Progenitor cell of endocrine pancreas (in vitro differentiated cells): ENCODE measurements at regions not wholly inside any gene's neighbourhood (a gene's known extent, or its start where the extent isn't known, plus 50 kb on each side); places are given as distances from the start of the nearest gene placed in this dataset.
A peak's percentile ranks its signal among the peaks of the same experiment; 100 is the strongest.

ENCODE experiments used
- DNase-seq: peaks from one replicate; pipeline ENCODE4 v3.0.0; 2021; ENCODE audit warnings: low spot score; ENCODE audit not compliant: unreplicated experiment
- H3K27ac Mint-ChIP-seq: 2 replicates; pipeline ENCODE4 v1.8.0; 2021; ENCODE audit warnings: mild to moderate bottlenecking, moderate library complexity, mixed read lengths
- H3K27me3 Mint-ChIP-seq: 2 replicates; pipeline ENCODE4 v1.8.0; 2021; ENCODE audit warnings: mixed read lengths
- H3K36me3 Mint-ChIP-seq: 2 replicates; pipeline ENCODE4 v1.8.0; 2022; ENCODE audit warnings: mixed read lengths; ENCODE audit not compliant: insufficient read depth
- H3K4me1 Mint-ChIP-seq: 2 replicates; pipeline ENCODE4 v1.8.0; 2021; ENCODE audit warnings: low read depth, mixed read lengths
- H3K4me3 Mint-ChIP-seq: 2 replicates; pipeline ENCODE4 v1.8.0; 2021; ENCODE audit warnings: low read depth, mild to moderate bottlenecking, moderate library complexity, mixed read lengths
- H3K9me3 Mint-ChIP-seq: 2 replicates; pipeline ENCODE4 v1.8.0; 2021; ENCODE audit warnings: low read depth, mixed read lengths
- TF ChIP-seq, protein P1 (sequence below): fragments of 200-600 bp; sonication (generic); IDR thresholded peaks from one replicate; pipeline ENCODE4 v1.5.0; 2021; ENCODE audit warnings: antibody characterized with exemption, mild to moderate bottlenecking; ENCODE audit not compliant: unreplicated experiment

DNA sequence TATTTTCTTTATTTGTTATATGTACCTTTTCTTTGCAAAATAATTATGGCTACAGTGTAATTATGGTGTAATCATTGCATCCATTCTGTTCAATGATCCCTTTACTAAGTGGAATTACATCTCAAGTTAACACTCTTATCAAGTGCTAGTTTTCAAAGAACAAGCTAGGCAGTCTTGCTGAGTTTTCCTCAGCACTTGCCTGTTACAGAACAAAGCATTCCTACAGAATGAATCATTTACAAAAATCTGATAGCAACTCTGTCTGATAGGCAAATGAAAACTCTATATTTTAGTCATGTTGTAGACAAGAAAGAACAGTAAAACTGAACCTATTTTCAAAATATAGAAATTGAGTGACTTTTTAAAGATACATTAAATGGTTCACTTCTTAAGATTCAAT is 109.8 kb upstream of the POU3F2 start:
- no peak overlapping the region for H3K4me3 Mint-ChIP-seq

DNA sequence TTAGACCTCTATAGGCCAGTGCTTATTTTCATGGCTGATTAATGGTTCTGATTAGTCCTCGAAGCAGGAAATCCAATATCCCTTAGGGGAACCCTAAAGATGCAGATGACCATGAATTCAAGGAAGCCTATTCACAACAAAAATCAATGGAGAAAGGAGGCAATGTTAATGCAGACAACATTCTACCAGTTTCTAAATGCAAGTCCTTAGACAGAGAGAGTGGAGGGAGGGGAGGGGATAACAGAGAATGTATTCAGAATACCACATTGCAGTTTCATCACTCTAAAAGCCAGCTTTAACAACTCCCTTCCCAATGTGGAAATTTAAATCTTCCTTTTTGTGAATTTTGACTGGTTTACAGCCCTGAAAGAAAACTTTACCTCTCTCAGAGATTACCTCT is 87.1 kb upstream of the POU3F2 start:
- TF ChIP-seq, protein P1, sequence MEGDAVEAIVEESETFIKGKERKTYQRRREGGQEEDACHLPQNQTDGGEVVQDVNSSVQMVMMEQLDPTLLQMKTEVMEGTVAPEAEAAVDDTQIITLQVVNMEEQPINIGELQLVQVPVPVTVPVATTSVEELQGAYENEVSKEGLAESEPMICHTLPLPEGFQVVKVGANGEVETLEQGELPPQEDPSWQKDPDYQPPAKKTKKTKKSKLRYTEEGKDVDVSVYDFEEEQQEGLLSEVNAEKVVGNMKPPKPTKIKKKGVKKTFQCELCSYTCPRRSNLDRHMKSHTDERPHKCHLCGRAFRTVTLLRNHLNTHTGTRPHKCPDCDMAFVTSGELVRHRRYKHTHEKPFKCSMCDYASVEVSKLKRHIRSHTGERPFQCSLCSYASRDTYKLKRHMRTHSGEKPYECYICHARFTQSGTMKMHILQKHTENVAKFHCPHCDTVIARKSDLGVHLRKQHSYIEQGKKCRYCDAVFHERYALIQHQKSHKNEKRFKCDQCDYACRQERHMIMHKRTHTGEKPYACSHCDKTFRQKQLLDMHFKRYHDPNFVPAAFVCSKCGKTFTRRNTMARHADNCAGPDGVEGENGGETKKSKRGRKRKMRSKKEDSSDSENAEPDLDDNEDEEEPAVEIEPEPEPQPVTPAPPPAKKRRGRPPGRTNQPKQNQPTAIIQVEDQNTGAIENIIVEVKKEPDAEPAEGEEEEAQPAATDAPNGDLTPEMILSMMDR = no peak

More for the DNA sequence above, 109.8 kb upstream of the POU3F2 start:
- peaks cover 10% of the 10 kb centered on the region for H3K4me1 Mint-ChIP-seq
- H3K27ac Mint-ChIP-seq = no peak overlapping the region
- TF ChIP-seq, protein P1 = no peak
- no peaks in the 10 kb centered on the region for H3K27me3 Mint-ChIP-seq
- DNase-seq = no peak
- H3K9me3 Mint-ChIP-seq = no peaks in the 10 kb centered on the region
- H3K36me3 Mint-ChIP-seq = no peaks in the 10 kb centered on the region

DNA sequence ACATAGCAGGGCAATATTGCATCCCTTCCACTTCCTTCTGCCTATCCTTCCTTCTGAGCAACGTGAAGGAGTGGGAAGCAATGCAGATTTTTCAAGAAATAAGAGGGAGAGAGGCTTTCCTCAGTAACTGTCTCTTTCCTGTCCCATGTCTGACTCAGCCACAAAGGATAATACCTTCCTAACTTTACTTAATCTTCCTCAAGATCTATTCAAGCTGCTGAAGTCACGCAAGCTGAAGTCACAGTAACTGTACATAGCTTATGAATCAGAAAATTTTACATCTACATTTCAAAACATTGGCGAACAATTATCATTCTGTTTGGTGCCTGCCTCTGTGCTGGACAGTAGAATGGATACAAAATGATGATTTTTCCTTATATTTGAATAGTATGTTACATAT is 86.4 kb upstream of the POU3F2 start:
- Mint-ChIP-seq H3K36me3 (no peaks in the 10 kb centered on the region), H3K4me3 (no peak overlapping the region), H3K27ac (no peak overlapping the region), H3K4me1 (no peaks in the 10 kb centered on the region), H3K9me3 (peaks cover 14% of the 10 kb centered on the region), H3K27me3 (no peaks in the 10 kb centered on the region)
- no peak for DNase-seq
- TF ChIP-seq, protein P1 = no peak

More for the DNA sequence above, 87.1 kb upstream of the POU3F2 start:
- Mint-ChIP-seq H3K36me3 (no peaks in the 10 kb centered on the region), H3K4me1 (no peaks in the 10 kb centered on the region), H3K27ac (no peak overlapping the region), H3K9me3 (peaks cover 14% of the 10 kb centered on the region), H3K4me3 (no peak overlapping the region), H3K27me3 (no peaks in the 10 kb centered on the region)
- DNase-seq = no peak

DNA sequence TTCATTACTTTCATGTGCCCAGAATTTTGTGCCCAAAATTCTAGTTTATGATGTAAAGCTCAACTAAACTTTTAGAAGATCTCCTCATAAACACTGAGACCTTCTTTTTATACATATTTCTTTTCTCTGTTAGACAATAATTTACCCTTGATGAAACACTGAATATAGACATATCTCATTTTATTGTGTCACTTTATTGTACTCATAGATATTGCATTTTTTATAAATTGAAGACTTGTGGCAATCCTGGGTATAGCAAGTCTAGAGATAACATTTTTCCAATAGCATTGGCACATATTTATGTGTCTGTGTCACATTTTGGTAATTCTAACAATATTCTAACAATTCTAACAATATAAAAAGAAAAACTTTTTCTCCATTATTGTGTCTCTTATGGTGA is 74.9 kb upstream of the POU3F2 start:
- H3K4me1 Mint-ChIP-seq = no peaks in the 10 kb centered on the region
- TF ChIP-seq, protein P1 = peak; percentile 24
- peaks cover 3% of the 10 kb centered on the region for H3K9me3 Mint-ChIP-seq
- no peaks in the 10 kb centered on the region for H3K36me3 Mint-ChIP-seq
- H3K27me3 Mint-ChIP-seq = no peaks in the 10 kb centered on the region
- H3K27ac Mint-ChIP-seq = no peak overlapping the region
- H3K4me3 Mint-ChIP-seq = no peak overlapping the region
- DNase-seq = no peak

DNA sequence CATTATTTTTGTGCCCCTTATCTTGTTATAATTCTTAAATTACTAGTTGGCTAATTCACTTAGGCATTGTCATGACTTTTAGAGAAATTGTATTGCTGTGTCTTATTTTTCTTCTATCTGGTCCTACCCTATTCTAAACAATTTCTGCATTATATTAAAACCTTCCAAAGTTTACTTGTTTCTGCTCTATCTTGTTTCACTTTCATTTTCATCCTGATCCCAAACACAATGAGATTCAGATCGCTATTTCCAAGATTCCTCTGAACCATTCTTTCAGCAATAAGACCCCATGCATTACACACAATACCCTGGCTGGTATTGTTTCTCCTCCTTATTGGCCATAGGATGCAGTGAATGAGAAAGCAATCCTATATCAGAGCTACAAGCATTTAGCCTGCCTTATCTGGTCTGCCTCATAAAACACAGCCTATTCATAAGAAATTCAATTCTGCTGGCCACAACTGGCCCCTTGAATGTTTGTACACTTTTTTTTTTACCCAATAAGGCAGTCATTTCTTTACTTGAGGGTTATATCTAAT is 69.9 kb upstream of the POU3F2 start:
- H3K27ac Mint-ChIP-seq = no peak overlapping the region
- TF ChIP-seq, protein P1 = no peak
- no peaks in the 10 kb centered on the region for H3K4me1 Mint-ChIP-seq

More for the DNA sequence above, 69.9 kb upstream of the POU3F2 start:
- Mint-ChIP-seq H3K27me3 (no peaks in the 10 kb centered on the region), H3K36me3 (no peaks in the 10 kb centered on the region), H3K4me3 (no peak overlapping the region), H3K9me3 (peaks cover 3% of the 10 kb centered on the region)
- DNase-seq = no peak
